Heart left ventricle (tissue), 13 donors: ENCODE measurements at regions not wholly inside any gene's neighbourhood (a gene's known extent, or its start where the extent isn't known, plus 50 kb on each side); places are given as distances from the start of the nearest gene placed in this dataset.

Experiments used
- CTCF ChIP-seq, 12 donors: fragments of 200-600 bp; sonication (generic) in 4 of 12; IDR thresholded peaks; one replicate each; pipeline versions ENCODE4 v1.5.0 to v1.8.0; 2018 to 2022; ENCODE audit warnings: antibody characterized with exemption in 12 of 12, mild to moderate bottlenecking in 5 of 12
- POLR2A ChIP-seq, 2 donors: fragments of 450-650 bp; IDR thresholded peaks; one replicate each; pipeline ENCODE4 v1.6.1; 2017; ENCODE audit warnings: antibody characterized with exemption in 2 of 2, mild to moderate bottlenecking in 2 of 2, moderate library complexity in 2 of 2
- donor health status: ischemic (EF 13 %, LVEDD 7.1; RV severe dilation, severe dysfunction).
- donor health status: DM: no; HTN: yes; CAD: no.
- donor health status: DM: no; HTN: no; CAD: no.
- donor health status: ischemic (EF 25% LVEDD 6.9; RV normal size, moderate dysfunction).
- donor health status: ischemic (EF 25% LVEDD 5.7; RV mildly dilated, moderate dysfunction).
- donor health status: ischemic (EF 35%, LVEDD 5.7; RV mildly dilated, moderate dysfunction).
- donor health status: nonischemic (EF 11% LVEDD 7.7; RV severe dilation, severe dysfunction).
- donor health status: DM: yes; HTN: yes; CAD: no.
- donor health status: PGD.
- donor health status: ischemic (EF 29% LVEDD 5.4; RV normal size, mild dysfunction).
- donor health status: nonischemic (EF 23%, LVEDD 6.1; RV moderate dilation, normal function).

DNA sequence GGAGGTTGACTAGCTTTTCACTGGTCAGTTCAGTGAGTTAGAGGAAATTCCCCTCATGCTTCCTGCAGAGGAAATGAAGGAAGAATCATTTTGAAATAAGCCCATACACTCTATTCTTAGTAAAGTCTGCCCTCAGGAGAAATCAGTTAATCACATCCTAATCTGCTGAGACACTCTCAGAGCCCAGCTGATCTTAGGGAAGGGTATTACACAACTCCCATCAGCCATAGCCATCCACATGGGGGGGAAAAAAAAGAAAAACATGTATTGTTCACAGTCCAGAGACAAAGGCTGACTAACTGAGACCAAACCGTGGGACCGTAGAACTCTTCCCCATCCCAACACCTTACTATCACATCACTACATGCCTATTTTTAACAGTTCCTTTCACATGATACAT lies 722.3 kb downstream of the CDH8 start:
- TF ChIP-seq CTCF (IDR thresholded peaks at IDR 0.05) (no peak), POLR2A (IDR thresholded peaks at IDR 0.05) (no peak)
